HG03558 (cell line): ENCODE measurements at regions not wholly inside any gene's neighbourhood (a gene's known extent, or its start where the extent isn't known, plus 50 kb on each side); places are given as distances from the start of the nearest gene placed in this dataset.
"Not testable (repeated sequence)": the region's sequence is repeated elsewhere in the genome, so short reads cannot be mapped to it uniquely, and the experiment has no call there.

ENCODE experiments used
- ATAC-seq: cut with Tn5 transposase; IDR thresholded peaks from one replicate; pipeline ENCODE4 v1.9.1; 2021; ENCODE audit warnings: moderate number of reproducible peaks; ENCODE audit not compliant: unreplicated experiment; ENCODE audit errors: extremely low read depth

- ATAC-seq, result not testable (repeated sequence)
Observed at GRCh38 chr2:131822237-131822721, 294.6 kb downstream of the CCDC74A start.

GRCh38 chr2:131823058-131823457 is 295.4 kb downstream of the CCDC74A start:
- not testable (repeated sequence) for ATAC-seq

- ATAC-seq, result not testable (repeated sequence)
Observed at GRCh38 chr2:131824986-131825385, 297.3 kb downstream of the CCDC74A start.

GRCh38 chr2:131827481-131828163 is 299.9 kb downstream of the CCDC74A start:
- ATAC-seq, result no peak

- no peak for ATAC-seq
Observed at GRCh38 chr2:131828164-131828561, 300.5 kb downstream of the CCDC74A start.

- not testable (repeated sequence) for ATAC-seq
Observed at GRCh38 chr2:131828633-131829455, 301.2 kb downstream of the CCDC74A start.

GRCh38 chr2:131829456-131830241 is 302.0 kb downstream of the CCDC74A start:
- not testable (repeated sequence) for ATAC-seq

GRCh38 chr2:131830242-131830945 is 302.7 kb downstream of the CCDC74A start:
- ATAC-seq, result not testable (repeated sequence)

- not testable (repeated sequence) for ATAC-seq
Observed at GRCh38 chr2:131830946-131831310, 303.2 kb downstream of the CCDC74A start.

- ATAC-seq, result not testable (repeated sequence)
Observed at GRCh38 chr2:131831450-131832208, 303.9 kb downstream of the CCDC74A start.

GRCh38 chr2:131832209-131832780 is 304.6 kb downstream of the CCDC74A start:
- not testable (repeated sequence) for ATAC-seq

GRCh38 chr2:131832917-131833316 is 305.2 kb downstream of the CCDC74A start:
- not testable (repeated sequence) for ATAC-seq

- ATAC-seq, result not testable (repeated sequence)
Observed at GRCh38 chr2:131833367-131834202, 305.9 kb downstream of the CCDC74A start.

- not testable (repeated sequence) for ATAC-seq
Observed at GRCh38 chr2:131834203-131835020, 306.7 kb downstream of the CCDC74A start.

- ATAC-seq, result not testable (repeated sequence)
Observed at GRCh38 chr2:131835022-131835421, 307.3 kb downstream of the CCDC74A start.

GRCh38 chr2:131835621-131836091 is 308.0 kb downstream of the CCDC74A start:
- no peak for ATAC-seq

GRCh38 chr2:131836116-131836515 is 308.4 kb downstream of the CCDC74A start:
- ATAC-seq, result not testable (repeated sequence)
